ENCODE measurements at regions not wholly inside any gene's neighbourhood (a gene's known extent, or its start where the extent isn't known, plus 50 kb on each side); places are given as distances from the start of the nearest gene placed in this dataset.

GRCh38 chr5:10853154-10853553 lies 92.1 kb upstream of the DAP start:
- no peak for DNase-seq (ENCODE audit: low spot score)

- no peak for DNase-seq (ENCODE audit: low spot score)
Observed at GRCh38 chr5:10849278-10849677, 88.2 kb upstream of the DAP start.

GRCh38 chr5:10844016-10844415 lies 83.0 kb upstream of the DAP start:
- DNase-seq (ENCODE audit: low spot score) = no peak

GRCh38 chr5:10842823-10843222 lies 81.8 kb upstream of the DAP start:
- DNase-seq (ENCODE audit: low spot score) = no peak

- no peak for DNase-seq (ENCODE audit: low spot score)
Observed at GRCh38 chr5:10839916-10840599, 79.0 kb upstream of the DAP start.

- DNase-seq (ENCODE audit: low spot score) = no peak
Observed at GRCh38 chr5:10839118-10839517, 78.1 kb upstream of the DAP start.

DNA sequence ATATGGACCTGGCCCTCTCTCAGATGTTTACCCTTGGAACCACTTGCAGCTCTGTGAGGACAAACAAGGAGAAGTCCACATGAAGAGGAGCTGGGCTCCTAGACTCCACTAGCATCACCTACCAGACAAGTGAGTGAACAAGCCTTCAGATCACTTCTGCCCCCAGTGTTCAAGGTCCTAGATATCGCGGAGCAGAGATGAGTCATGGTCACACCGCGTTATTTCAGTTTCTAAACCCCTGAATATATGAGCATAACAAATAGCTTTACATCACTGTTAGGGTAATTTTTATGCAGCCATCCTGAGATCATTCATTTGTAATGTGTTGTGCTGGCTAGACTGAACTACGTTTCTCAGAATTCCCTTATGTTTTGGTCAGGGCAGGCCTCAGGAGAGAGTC lies 77.0 kb upstream of the DAP start:
- no peak for DNase-seq (ENCODE audit: low spot score)

GRCh38 chr5:10836986-10837385 lies 76.0 kb upstream of the DAP start:
- no peak for DNase-seq (ENCODE audit: low spot score)

GRCh38 chr5:10834695-10835094 lies 73.7 kb upstream of the DAP start:
- DNase-seq (ENCODE audit: low spot score) = no peak

DNA sequence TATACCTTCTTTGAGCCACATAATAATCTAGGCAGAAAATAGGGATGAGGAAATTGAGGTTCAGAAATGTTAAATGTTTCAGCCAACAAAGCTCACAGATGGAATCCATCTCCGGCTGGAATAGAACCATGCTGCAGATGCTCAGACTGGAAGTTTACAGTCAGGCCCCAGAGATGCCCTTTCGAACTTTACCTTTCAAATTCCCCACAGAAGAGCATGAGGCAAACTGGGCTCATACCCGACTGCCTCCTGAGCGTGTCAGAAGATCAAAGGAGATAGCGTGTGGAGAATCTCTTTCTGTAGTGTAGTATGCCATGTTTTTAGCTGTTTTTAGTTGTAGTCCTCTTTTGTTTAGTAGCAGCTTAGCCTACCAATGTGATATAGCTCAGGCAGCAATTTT lies 72.0 kb upstream of the DAP start:
- no peak for DNase-seq (ENCODE audit: low spot score)

GRCh38 chr5:10832421-10832820 lies 71.4 kb upstream of the DAP start:
- DNase-seq (ENCODE audit: low spot score) = no peak

- DNase-seq (ENCODE audit: low spot score) = no peak
Observed at GRCh38 chr5:10831419-10831818, 70.4 kb upstream of the DAP start.

GRCh38 chr5:10828241-10828640 lies 67.2 kb upstream of the DAP start:
- DNase-seq (ENCODE audit: low spot score) = no peak

DNA sequence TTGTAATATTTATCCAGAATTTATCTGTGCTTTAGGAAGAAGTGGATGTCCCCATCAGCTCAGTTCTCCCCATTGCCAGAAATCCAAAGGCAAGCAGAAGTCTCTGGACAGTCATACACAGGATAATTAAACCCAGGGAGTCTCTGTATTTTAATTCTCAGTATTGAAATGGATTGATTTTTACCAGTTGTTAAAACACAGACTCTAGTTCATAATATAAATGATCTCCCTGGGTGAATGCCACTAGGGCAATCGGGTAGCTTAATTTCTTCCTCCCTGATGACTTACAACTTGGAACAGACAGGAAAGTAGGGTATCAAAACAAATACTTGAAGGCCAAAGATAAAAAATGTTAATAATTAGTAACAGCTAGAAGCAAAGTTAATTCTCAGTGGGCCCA lies 66.5 kb upstream of the DAP start:
- no peak for DNase-seq (ENCODE audit: low spot score)

DNA sequence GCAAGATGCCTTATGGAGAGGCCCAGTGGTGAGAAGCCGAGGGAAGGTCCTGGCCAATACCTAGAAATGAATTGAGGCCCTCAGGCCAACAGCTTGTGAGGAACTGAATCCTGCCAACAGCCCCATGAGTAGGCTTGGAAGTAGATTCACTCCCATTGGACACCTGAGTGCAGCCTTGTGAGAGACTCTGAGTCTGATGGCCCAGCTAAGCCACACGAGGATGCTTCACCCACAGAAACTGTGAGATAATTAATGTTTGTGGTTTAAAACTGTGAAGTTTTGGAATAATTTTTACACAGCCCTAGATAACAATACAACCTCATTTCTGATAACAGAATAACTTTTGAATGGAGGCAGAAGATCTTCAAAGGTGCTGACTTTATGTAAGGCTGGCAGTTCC lies 65.9 kb upstream of the DAP start:
- no peak for DNase-seq (ENCODE audit: low spot score)

DNA sequence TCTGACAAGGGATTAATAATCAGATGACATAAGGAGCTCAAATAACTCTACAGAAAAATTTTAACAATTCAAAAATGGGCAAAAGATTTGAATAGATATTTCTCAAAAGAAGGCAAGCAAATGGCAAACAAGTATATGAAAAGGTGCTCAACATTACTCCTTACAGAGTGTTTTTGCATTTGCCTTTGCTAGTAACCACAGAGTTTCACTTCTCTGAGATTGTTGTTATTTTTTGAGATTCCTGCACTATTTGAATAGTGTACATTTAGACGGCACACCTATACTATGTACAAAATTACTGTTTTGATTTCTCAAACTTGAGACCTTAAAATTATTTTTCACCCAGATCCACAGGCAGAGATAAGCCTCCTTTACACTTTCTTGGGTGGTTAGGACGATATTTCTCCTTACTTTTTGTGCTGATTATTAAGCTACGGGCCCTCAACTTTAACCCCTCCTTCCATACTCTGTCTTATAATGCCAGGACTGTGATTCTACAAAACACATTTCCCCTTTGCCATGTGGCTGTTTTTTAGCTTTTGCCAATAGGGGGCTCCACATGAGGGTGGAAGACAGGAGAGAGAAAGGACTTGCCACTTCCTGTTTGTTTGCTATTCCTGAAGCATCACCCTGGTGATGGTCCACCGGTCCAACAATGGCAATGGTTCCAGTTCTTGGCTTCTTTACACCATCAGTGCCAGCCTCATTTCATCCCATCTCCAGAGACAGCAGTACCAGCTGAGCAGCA lies 65.0 kb upstream of the DAP start:
- peak; percentile 7 for DNase-seq (ENCODE audit: low spot score)

DNA sequence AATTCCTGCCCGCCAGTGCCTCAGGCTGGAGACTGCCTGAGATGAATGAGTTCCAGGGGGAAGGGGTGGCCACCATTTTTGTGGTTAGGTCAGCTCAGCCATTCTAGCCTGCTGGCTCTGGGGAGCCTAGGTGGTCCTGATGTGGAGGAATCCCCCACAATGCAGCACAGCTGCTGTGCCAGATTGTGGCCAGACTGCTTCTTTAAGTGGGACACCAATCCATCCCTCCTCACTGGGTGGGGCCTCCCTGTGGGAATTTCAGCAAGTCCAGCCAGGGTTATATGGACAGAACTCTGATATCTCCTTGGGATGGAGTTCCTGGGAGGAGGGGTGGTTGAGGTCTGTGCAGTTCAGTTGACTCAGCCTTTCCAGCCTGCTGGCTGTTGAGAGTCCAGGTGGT lies 51.2 kb upstream of the DAP start:
- DNase-seq (ENCODE audit: low spot score) = no peak
